ENCODE measurements at regions not wholly inside any gene's neighbourhood (a gene's known extent, or its start where the extent isn't known, plus 50 kb on each side); places are given as distances from the start of the nearest gene placed in this dataset.

DNA sequence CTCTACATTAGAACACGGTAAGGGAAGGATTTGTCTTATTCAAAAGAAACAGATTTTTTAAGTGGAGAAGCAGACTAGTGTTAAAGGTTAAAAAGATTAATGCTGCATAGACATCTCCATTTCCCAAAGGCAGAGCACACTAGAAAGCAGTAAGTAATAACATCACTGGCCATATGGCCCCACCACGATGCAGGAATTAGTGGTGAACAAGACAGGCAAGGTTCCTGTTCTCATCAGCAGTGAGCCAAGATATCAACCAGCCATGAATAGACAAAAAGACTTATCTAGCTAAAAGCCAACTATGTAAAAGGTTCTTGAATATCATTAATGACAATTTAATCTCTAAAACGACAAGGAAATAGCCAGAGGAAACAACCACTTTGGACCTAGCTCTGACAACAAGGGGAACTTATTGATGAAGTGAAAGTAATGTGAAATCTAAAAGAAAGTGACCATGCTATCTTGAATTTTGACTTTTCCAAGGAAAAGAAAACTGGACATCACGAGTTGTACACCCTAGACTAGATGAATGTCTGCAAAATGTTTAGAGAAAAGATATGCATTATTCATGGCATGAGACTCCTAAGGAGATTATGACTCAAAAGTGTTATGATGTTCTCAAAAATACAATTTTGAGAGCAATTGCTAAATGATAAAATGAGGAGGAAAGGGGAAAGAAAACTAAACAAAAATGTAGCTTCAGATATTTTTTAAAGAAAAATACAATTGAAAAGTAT is 157.9 kb upstream of the STXBP5 start:
- TF ChIP-seq POLR2A (IDR thresholded peaks at IDR 0.05), result no peak
- TF ChIP-seq, protein P1, sequence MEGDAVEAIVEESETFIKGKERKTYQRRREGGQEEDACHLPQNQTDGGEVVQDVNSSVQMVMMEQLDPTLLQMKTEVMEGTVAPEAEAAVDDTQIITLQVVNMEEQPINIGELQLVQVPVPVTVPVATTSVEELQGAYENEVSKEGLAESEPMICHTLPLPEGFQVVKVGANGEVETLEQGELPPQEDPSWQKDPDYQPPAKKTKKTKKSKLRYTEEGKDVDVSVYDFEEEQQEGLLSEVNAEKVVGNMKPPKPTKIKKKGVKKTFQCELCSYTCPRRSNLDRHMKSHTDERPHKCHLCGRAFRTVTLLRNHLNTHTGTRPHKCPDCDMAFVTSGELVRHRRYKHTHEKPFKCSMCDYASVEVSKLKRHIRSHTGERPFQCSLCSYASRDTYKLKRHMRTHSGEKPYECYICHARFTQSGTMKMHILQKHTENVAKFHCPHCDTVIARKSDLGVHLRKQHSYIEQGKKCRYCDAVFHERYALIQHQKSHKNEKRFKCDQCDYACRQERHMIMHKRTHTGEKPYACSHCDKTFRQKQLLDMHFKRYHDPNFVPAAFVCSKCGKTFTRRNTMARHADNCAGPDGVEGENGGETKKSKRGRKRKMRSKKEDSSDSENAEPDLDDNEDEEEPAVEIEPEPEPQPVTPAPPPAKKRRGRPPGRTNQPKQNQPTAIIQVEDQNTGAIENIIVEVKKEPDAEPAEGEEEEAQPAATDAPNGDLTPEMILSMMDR (IDR thresholded peaks at IDR 0.05), result no peak
- H3K27me3 ChIP-seq, result no peaks in the 10 kb centered on the region
- H3K4me1 ChIP-seq, result no peaks in the 10 kb centered on the region
- no peak for DNase-seq
- intact Hi-C loops (cut with DNase I; ENCODE audit: low total_unique reads), result no loop called here
- WGBS, 2 donors, result 68 to 76% methylated on average over 4 of the region's 4 CpGs
- H3K27ac ChIP-seq, result no peak overlapping the region
- no peaks in the 10 kb centered on the region for H3K9me3 ChIP-seq
- no peak overlapping the region for H3K4me3 ChIP-seq
- H3K36me3 ChIP-seq (ENCODE audit: low read depth, missing control alignments), result no peaks in the 10 kb centered on the region

DNA sequence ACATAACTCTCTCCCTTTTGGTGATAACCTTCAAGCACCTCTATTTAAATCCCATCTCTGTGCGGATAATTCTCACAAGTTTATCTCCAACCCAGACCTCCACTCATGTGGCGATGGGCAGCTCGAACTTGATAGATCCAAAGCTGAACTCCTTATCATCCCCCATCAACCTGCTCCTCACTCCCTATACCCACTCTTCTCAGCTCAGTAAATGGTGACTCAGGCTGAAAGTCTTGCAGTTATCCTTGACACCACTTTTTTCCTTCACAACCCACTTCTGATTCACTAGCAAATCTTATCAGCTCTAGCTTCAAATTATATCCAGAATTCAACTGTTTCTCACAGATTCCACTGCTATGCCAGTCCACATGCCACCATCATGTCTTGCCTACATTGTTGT is 155.3 kb upstream of the STXBP5 start:
- H3K27me3 ChIP-seq, result no peaks in the 10 kb centered on the region
- H3K4me1 ChIP-seq, result no peaks in the 10 kb centered on the region
- H3K4me3 ChIP-seq, result no peak overlapping the region
- TF ChIP-seq, protein P1 (IDR thresholded peaks at IDR 0.05), result no peak
- no peak for TF ChIP-seq POLR2A (IDR thresholded peaks at IDR 0.05)
- no peaks in the 10 kb centered on the region for H3K36me3 ChIP-seq (ENCODE audit: low read depth, missing control alignments)
- intact Hi-C loops (cut with DNase I; ENCODE audit: low total_unique reads), result no loop called here
- 90 to 93% methylated on average over 3 of the region's 3 CpGs for WGBS, 2 donors
- no peak for DNase-seq
- H3K9me3 ChIP-seq, result no peaks in the 10 kb centered on the region
- H3K27ac ChIP-seq, result no peak overlapping the region

DNA sequence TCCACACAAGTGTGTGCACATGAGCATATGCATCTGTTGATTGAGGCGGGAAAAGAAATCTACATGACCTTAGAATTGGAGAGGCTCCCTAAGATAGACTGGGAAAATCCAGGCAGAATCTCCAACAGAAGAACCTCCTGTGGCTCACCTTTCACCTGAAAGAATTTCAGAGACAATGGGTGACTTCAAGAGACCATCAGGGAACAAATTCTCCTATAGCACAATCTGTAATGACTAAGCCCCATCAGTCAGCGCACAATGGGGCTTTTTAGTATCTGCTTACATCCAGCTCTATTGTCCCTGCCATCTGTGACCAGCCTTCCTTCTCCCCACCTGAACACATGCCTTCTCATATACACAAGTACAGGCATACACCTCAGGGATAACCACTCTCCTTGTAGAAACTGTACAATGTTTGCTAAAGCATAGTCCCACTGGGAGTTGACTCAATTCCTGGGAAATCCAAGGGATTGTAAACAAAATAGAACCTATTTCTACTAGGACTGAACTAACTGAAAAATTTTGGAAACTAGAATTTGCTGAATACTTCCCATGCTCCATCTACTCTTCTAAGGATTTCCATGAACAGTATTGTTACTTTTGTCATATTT is 150.8 kb upstream of the STXBP5 start:
- WGBS, 2 donors, result 94 to 98% methylated on average over 2 of the region's 2 CpGs
- no peak for DNase-seq

DNA sequence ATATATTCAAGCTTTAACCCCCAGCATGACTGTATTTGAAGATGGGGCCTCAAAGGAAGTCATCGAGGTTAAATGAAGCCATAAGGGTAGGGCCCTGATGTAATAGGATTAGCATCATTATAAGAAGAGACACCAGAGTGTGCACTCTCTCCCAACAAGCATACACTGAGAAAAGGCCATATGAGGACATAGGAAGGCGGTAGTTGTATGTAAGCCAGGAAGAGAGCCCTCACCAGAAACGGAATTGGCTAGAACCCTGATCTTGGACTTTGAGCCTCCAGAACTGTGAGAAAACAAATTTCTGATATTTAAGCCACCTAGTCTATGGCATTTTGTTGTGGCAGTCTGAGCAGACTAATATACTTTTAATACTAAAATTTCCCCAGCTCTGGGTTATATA is 150.1 kb upstream of the STXBP5 start:
- no peak overlapping the region for H3K4me3 ChIP-seq

More for the DNA sequence above, 150.8 kb upstream of the STXBP5 start:
- no peak overlapping the region for H3K4me3 ChIP-seq
- no peaks in the 10 kb centered on the region for H3K9me3 ChIP-seq
- intact Hi-C loops (cut with DNase I; ENCODE audit: low total_unique reads), result no loop called here
- no peaks in the 10 kb centered on the region for H3K27me3 ChIP-seq
- no peaks in the 10 kb centered on the region for H3K36me3 ChIP-seq (ENCODE audit: low read depth, missing control alignments)
- TF ChIP-seq POLR2A (IDR thresholded peaks at IDR 0.05), result no peak
- TF ChIP-seq, protein P1 (IDR thresholded peaks at IDR 0.05), result no peak
- no peaks in the 10 kb centered on the region for H3K4me1 ChIP-seq
- H3K27ac ChIP-seq, result no peak overlapping the region

More for the DNA sequence above, 150.1 kb upstream of the STXBP5 start:
- Histone ChIP-seq H3K9me3 (no peaks in the 10 kb centered on the region), H3K36me3 (ENCODE audit: low read depth, missing control alignments) (no peaks in the 10 kb centered on the region), H3K4me1 (no peaks in the 10 kb centered on the region), H3K27ac (no peak overlapping the region), H3K27me3 (no peaks in the 10 kb centered on the region)
- 84 to 89% methylated on average over 3 of the region's 3 CpGs for WGBS, 2 donors
- DNase-seq, result no peak
- intact Hi-C loops (cut with DNase I; ENCODE audit: low total_unique reads), result no loop called here
- TF ChIP-seq, protein P1 (IDR thresholded peaks at IDR 0.05), result no peak
- no peak for TF ChIP-seq POLR2A (IDR thresholded peaks at IDR 0.05)
